Chondrocyte (in vitro differentiated cells): ENCODE measurements at regions not wholly inside any gene's neighbourhood (a gene's known extent, or its start where the extent isn't known, plus 50 kb on each side); places are given as distances from the start of the nearest gene placed in this dataset.

ENCODE experiments used
- DNase-seq: peaks from one replicate; pipeline ENCODE4 v3.0.0; 2021; ENCODE audit warnings: mixed read lengths, low spot score
- H3K27ac Mint-ChIP-seq: one replicate; pipeline ENCODE4 v1.8.0; 2021; ENCODE audit warnings: mild to moderate bottlenecking, moderate library complexity, mixed read lengths; ENCODE audit not compliant: unreplicated experiment
- H3K27me3 Mint-ChIP-seq: 2 replicates; pipeline ENCODE4 v1.8.0; 2021; ENCODE audit warnings: low read depth, mixed read lengths
- H3K36me3 Mint-ChIP-seq: 2 replicates; pipeline ENCODE4 v1.8.0; 2021; ENCODE audit warnings: low read depth, mixed read lengths
- H3K4me1 Mint-ChIP-seq: 2 replicates; pipeline ENCODE4 v1.8.0; 2021; ENCODE audit warnings: low read depth, mild to moderate bottlenecking, mixed read lengths
- H3K4me3 Mint-ChIP-seq: one replicate; pipeline ENCODE4 v1.8.0; 2021; ENCODE audit warnings: mild to moderate bottlenecking, moderate library complexity, mixed read lengths; ENCODE audit not compliant: unreplicated experiment
- H3K9me3 Mint-ChIP-seq: 2 replicates; pipeline ENCODE4 v1.8.0; 2021; ENCODE audit warnings: low read depth, mixed read lengths
- TF ChIP-seq, protein P1 (sequence below): fragments of 200-600 bp; sonication (generic); IDR thresholded peaks from 2 replicates; pipeline ENCODE4 v1.5.0; 2021; ENCODE audit warnings: antibody characterized with exemption, mild to moderate bottlenecking, moderate library complexity

DNA sequence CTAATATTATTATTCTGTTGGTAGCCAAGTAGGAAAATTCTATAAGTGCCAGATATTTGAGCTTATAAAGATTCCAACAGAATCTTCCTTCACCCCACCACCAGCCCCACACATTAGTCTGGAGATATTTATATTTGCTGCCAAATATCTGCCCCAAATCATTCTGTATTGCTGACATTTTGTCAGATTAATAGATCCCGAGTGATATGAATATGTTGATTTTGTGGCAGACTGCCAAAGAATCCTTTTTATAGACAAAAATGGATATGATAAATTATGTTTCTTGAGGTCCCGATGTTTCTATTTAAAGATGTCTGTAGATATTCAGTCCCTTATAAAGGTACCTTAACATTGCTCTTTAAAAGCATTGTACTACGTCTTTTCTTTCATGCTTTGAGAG lies 162.2 kb upstream of the KCNJ16 start:
- H3K4me1 Mint-ChIP-seq: peaks cover 2% of the 10 kb centered on the region
- H3K4me3 Mint-ChIP-seq: no peak overlapping the region
- TF ChIP-seq, protein P1, sequence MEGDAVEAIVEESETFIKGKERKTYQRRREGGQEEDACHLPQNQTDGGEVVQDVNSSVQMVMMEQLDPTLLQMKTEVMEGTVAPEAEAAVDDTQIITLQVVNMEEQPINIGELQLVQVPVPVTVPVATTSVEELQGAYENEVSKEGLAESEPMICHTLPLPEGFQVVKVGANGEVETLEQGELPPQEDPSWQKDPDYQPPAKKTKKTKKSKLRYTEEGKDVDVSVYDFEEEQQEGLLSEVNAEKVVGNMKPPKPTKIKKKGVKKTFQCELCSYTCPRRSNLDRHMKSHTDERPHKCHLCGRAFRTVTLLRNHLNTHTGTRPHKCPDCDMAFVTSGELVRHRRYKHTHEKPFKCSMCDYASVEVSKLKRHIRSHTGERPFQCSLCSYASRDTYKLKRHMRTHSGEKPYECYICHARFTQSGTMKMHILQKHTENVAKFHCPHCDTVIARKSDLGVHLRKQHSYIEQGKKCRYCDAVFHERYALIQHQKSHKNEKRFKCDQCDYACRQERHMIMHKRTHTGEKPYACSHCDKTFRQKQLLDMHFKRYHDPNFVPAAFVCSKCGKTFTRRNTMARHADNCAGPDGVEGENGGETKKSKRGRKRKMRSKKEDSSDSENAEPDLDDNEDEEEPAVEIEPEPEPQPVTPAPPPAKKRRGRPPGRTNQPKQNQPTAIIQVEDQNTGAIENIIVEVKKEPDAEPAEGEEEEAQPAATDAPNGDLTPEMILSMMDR: no peak
- no peak for DNase-seq
- no peaks in the 10 kb centered on the region for H3K36me3 Mint-ChIP-seq
- H3K27ac Mint-ChIP-seq: no peak overlapping the region
- H3K9me3 Mint-ChIP-seq: no peaks in the 10 kb centered on the region
- H3K27me3 Mint-ChIP-seq: no peaks in the 10 kb centered on the region

DNA sequence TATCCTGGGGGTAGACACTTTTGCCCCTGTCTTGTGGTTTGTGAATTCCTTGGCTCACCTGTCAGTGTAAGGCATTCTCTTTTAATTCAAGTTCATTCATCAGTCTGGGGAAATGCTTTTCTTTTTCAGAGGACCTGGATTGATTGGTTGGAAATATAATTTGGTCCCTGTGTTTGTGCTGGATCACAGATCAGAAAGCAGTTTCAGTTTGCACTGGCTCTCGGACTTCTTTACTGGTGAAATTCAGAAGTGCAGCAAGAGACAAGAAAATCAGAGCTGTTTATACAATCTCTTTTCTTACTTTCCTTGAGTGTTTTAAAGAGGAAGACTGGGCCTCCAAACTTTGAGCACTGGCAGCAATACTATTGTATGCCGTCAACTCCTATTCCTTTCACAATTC lies 161.8 kb upstream of the KCNJ16 start:
- Mint-ChIP-seq H3K27ac (no peak overlapping the region), H3K36me3 (no peaks in the 10 kb centered on the region), H3K4me1 (peaks cover 2% of the 10 kb centered on the region), H3K9me3 (no peaks in the 10 kb centered on the region), H3K27me3 (no peaks in the 10 kb centered on the region), H3K4me3 (no peak overlapping the region)
- TF ChIP-seq, protein P1: no peak
- no peak for DNase-seq

DNA sequence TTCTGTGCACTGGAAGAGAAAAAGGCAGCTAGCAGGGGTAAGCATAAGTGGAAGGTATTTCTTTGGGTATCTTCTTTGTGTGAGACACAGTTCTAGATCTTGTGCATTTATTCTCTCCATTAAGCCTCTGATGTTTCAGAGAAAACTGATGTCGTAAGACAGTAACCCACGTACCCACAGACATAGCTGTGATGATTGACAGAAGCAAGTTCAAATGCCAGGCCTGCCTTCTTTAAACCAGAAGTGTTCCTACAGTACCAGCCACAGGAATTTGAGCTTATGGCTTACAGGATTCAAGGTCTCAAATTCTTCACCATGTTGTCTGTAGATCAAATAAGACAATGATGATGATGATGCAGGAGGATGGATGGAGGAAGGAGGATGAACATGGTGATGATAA lies 161.4 kb upstream of the KCNJ16 start:
- Mint-ChIP-seq H3K4me3 (no peak overlapping the region), H3K9me3 (no peaks in the 10 kb centered on the region), H3K27ac (no peak overlapping the region), H3K36me3 (no peaks in the 10 kb centered on the region), H3K4me1 (peaks cover 2% of the 10 kb centered on the region), H3K27me3 (no peaks in the 10 kb centered on the region)
- TF ChIP-seq, protein P1: no peak
- DNase-seq: no peak

DNA sequence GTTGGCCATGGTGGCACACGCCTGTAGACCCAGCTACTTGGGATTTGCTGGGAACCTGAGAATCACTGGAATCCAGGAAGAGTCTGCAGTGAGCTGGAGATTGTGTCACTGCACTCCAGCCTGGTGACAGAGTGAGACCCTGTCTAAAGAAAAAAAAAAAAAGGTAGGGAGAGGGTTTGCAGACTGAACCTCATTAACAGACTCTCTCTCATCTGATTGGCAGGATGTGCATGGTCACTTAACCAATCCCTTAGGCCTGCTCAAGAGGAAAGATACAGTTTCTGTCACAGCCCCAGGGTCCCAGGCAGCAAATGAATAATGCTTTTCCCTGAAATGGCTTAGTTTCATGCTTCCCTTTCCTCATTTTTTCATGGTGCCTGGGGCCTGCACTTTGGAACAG lies 160.5 kb upstream of the KCNJ16 start:
- TF ChIP-seq, protein P1: no peak
- no peak for DNase-seq
- Mint-ChIP-seq H3K27me3 (no peaks in the 10 kb centered on the region), H3K9me3 (no peaks in the 10 kb centered on the region), H3K4me3 (no peak overlapping the region), H3K36me3 (no peaks in the 10 kb centered on the region), H3K4me1 (peaks cover 2% of the 10 kb centered on the region), H3K27ac (no peak overlapping the region)

DNA sequence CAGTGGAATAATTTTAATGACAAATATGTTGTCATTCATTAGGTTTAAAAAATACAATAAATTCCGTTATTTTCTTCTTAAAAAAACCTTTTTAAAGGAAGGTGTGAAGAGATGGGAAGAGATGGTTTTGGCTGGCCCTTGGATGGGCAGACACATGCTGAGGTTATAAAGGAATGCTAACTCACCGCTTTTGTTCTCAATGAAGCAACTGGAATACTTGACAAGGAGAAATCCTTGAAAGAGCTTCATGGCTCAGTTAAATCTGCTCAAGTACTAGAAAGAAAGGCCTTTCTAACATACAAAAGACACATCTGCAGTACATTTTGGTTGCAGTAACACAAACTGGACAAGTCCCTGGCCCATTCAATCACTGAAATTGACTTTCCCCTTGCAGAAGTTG lies 158.3 kb upstream of the KCNJ16 start:
- no peak for DNase-seq
- Mint-ChIP-seq H3K27ac (no peak overlapping the region), H3K9me3 (no peaks in the 10 kb centered on the region), H3K4me1 (peaks cover 2% of the 10 kb centered on the region), H3K36me3 (no peaks in the 10 kb centered on the region), H3K4me3 (no peak overlapping the region), H3K27me3 (no peaks in the 10 kb centered on the region)
- TF ChIP-seq, protein P1: no peak
